D721Med (cell line): ENCODE measurements at regions not wholly inside any gene's neighbourhood (a gene's known extent, or its start where the extent isn't known, plus 50 kb on each side); places are given as distances from the start of the nearest gene placed in this dataset.

ENCODE experiments used
- DNase-seq: peaks from one replicate; pipeline ENCODE4 v3.0.0; 2011; ENCODE audit warnings: low spot score; ENCODE audit not compliant: insufficient read length
- FAIRE-seq: peaks from 2 replicates; lab custom pipeline; 2011; peaks lifted over from hg19 to GRCh38; lab: Jason Lieb, UNC
- TF ChIP-seq, protein P1 (sequence below): IDR thresholded peaks from 2 replicates; pipeline ENCODE4 v1.5.1; 2012; ENCODE audit warnings: mild to moderate bottlenecking, control low read depth; ENCODE audit not compliant: insufficient read depth; ENCODE audit errors: missing control alignments

DNA sequence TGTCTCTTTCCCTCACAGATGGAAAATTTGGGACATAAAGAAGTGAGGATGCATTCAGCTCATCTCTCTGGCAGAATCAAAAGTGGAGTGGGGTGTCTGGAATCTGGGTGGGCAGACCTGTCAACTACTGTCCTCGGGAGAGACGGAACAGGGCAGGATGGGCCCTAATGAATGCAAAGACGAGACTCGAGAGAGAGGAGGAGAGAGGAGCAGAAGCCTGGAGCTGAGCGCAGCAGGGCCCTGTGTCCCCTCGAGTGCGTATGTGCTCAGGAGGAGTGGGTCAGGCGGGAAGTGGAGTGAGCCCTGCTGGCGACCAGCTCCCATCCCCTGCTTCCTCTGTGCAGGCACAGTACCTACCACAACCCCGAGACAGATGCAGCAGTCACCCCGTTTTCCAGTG is 78.9 kb downstream of the TEX29 start:
- TF ChIP-seq, protein P1, sequence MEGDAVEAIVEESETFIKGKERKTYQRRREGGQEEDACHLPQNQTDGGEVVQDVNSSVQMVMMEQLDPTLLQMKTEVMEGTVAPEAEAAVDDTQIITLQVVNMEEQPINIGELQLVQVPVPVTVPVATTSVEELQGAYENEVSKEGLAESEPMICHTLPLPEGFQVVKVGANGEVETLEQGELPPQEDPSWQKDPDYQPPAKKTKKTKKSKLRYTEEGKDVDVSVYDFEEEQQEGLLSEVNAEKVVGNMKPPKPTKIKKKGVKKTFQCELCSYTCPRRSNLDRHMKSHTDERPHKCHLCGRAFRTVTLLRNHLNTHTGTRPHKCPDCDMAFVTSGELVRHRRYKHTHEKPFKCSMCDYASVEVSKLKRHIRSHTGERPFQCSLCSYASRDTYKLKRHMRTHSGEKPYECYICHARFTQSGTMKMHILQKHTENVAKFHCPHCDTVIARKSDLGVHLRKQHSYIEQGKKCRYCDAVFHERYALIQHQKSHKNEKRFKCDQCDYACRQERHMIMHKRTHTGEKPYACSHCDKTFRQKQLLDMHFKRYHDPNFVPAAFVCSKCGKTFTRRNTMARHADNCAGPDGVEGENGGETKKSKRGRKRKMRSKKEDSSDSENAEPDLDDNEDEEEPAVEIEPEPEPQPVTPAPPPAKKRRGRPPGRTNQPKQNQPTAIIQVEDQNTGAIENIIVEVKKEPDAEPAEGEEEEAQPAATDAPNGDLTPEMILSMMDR = no peak
- DNase-seq = no peak
- no peak for FAIRE-seq

DNA sequence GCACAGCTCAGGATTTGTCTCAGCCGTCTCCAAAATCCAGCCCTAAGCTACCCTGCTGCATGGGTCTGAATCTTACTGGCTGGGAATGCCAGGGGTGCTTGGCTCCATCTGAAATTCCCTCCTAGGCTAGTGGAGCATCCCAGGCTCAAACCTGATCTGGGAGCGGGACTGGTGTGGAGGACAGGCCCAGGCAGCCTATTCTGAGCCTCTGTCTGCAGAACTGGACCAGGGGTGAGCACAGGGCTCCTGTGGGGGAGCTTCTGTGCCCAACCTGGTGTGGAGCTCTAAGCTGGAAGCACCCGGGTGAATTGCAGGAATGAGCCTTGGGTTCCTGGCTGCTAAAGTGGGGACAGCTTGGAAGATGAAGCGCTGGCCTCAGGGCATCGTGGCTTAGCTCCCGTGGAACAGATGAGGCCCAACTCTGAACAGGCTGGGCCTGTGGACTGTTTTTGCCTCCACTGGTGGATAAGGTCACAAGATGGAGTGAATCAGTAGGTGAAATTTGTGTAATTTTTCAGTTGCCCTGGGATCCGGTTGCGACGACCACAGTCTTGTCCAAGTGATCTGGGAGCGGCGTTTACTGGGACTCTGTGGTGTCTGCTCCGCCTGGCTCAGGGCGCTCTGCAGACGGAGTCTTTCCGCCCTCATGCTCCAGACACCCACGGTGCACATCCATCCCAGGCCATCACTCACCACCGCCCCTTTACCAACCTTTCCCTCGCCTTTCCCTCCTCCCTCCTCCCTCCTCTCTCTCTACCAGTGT is 79.5 kb downstream of the TEX29 start:
- DNase-seq = no peak
- no peak for FAIRE-seq
- TF ChIP-seq, protein P1 = no peak

DNA sequence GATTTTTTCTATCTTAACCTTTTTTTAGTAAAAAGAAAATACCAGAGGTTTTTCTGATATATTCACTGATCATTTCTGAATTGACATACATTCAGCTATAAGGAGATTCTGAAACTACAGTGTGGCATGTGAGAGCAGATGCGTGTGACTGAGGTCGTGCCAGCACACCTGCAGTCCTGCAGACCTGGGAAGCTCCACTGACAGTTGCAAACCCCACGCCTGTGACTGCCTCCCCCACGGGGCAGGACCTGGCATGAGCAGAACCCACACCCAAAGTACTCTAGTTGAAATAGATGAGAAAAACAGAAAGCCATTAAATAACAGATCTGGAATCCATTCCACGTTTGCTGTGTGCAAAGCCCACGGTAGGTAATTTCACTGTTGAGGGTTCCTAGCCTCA is 80.7 kb downstream of the TEX29 start:
- TF ChIP-seq, protein P1 = no peak
- FAIRE-seq (no peak), DNase-seq (no peak)

DNA sequence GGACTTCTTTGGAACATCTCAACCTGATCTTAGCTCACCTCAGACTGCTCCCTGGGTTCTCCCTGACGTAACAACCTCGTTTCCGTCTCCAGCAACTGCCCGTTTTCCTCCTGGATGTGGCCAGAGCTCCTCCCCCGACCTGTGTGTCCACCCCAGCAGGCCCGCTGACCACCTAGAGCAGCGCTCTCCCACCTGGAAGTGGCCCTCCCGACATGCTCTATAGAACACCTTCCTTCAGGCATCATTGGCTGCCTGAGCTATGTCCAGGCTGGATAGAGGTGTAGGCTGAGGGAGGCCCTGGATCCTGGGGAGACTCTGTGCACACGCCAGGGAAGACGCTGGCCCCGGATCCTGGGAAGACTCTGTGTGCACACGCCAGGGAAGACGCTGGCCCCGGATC is 81.3 kb downstream of the TEX29 start:
- no peak for FAIRE-seq

DNA sequence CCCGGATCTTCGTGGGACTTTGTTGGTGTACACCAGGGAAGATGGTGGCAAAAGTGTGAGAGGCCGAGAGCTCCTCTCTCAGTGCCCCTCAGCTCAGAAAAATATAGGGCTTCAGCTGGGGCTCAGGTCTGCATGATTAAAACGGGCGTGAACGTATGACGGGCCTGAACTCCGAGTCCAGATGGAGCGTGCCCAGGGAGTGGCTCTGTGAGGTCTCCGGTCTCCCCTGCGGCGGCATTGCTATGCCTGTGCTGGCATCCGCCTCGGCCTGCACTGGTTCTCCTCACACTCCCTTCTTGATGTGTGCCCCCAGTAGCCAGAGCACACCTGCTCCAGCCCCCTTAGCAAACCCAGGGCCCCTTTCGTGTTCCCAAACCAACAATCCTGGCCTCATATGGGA is 82.0 kb downstream of the TEX29 start:
- TF ChIP-seq, protein P1 = no peak
- FAIRE-seq = no peak
- DNase-seq = no peak

More for the DNA sequence above, 81.3 kb downstream of the TEX29 start:
- no peak for DNase-seq
- TF ChIP-seq, protein P1 = no peak

DNA sequence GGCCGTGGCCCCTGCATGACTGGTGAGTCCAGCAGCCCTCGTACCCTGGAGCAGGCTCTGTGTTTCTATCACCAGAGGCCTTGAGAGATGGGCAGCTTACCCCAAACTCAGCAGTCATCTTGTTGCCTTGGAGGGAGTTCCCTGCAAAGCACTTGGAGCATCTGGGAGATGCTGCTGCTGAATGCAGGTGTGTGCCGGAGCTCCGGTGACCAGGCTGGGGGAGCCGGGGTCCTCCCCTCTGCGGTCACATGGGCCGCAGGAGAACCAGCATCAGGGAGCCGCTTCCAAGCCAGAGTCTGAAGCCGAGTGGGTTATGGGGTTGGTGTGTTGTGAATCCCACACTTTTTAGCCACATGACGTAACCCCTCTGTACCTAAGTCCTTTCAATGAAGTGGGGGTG is 82.8 kb downstream of the TEX29 start:
- DNase-seq (no peak), FAIRE-seq (no peak)
- TF ChIP-seq, protein P1 = no peak

DNA sequence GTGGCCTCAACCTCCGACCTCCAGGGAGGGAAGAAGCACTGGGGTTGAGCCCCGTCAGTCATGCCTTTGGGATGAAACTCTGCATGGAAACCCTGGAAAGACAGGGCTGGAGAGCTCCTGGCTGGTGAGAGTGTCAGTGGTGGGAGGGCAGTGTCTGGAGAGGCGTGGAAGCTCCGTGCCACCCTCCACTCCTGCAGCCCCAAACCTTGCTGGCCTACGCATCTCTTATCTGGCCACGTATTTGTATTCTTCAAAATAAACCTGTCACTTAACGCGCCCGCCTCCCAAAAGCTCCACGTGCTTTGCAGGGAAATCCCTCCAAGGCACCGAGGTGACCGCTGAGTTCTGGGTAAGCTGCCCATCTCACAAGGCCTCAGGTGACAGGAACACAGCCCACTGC is 84.3 kb downstream of the TEX29 start:
- no peak for FAIRE-seq
- TF ChIP-seq, protein P1 = no peak
- no peak for DNase-seq
